HG03280 (cell line): ENCODE measurements at regions not wholly inside any gene's neighbourhood (a gene's known extent, or its start where the extent isn't known, plus 50 kb on each side); places are given as distances from the start of the nearest gene placed in this dataset.
"Not testable (repeated sequence)": the region's sequence is repeated elsewhere in the genome, so short reads cannot be mapped to it uniquely, and the experiment has no call there.

Source experiments
- ATAC-seq: cut with Tn5 transposase; IDR thresholded peaks from one replicate; pipeline ENCODE4 v1.9.1; 2021; ENCODE audit warnings: mild to moderate bottlenecking, moderate library complexity; ENCODE audit not compliant: unreplicated experiment

- ATAC-seq, result no peak
These were observed 398.8 kb upstream of the ATP10A start for GRCh38 chr15:26261966-26262365.

GRCh38 chr15:26261413-26261812, 398.3 kb upstream of the ATP10A start:
- no peak for ATAC-seq

GRCh38 chr15:26260517-26261133, 397.5 kb upstream of the ATP10A start:
- no peak for ATAC-seq

GRCh38 chr15:26259581-26259980, 396.5 kb upstream of the ATP10A start:
- no peak for ATAC-seq

- ATAC-seq, result not testable (repeated sequence)
These were observed 381.7 kb upstream of the ATP10A start for GRCh38 chr15:26244782-26245181.

- no peak for ATAC-seq
These were observed 380.3 kb upstream of the ATP10A start for GRCh38 chr15:26243382-26243781.

GRCh38 chr15:26242565-26243071, 379.5 kb upstream of the ATP10A start:
- ATAC-seq, result no peak

GRCh38 chr15:26235864-26236263, 372.7 kb upstream of the ATP10A start:
- no peak for ATAC-seq

- no peak for ATAC-seq
These were observed 372.0 kb upstream of the ATP10A start for GRCh38 chr15:26234976-26235767.

- ATAC-seq, result no peak
These were observed 369.6 kb upstream of the ATP10A start for GRCh38 chr15:26232691-26233090.

GRCh38 chr15:26231096-26231495, 368.0 kb upstream of the ATP10A start:
- no peak for ATAC-seq

- no peak for ATAC-seq
These were observed 361.1 kb upstream of the ATP10A start for GRCh38 chr15:26224266-26224665.

GRCh38 chr15:26223720-26224119, 360.6 kb upstream of the ATP10A start:
- ATAC-seq, result no peak

- ATAC-seq, result no peak
These were observed 359.7 kb upstream of the ATP10A start for GRCh38 chr15:26222781-26223180.

- not testable (repeated sequence) for ATAC-seq
These were observed 353.9 kb upstream of the ATP10A start for GRCh38 chr15:26217043-26217442.

GRCh38 chr15:26214290-26214689, 351.2 kb upstream of the ATP10A start:
- no peak for ATAC-seq

- no peak for ATAC-seq
These were observed 350.3 kb upstream of the ATP10A start for GRCh38 chr15:26213427-26213826.

GRCh38 chr15:26212109-26212508, 349.0 kb upstream of the ATP10A start:
- no peak for ATAC-seq

GRCh38 chr15:26210980-26211379, 347.9 kb upstream of the ATP10A start:
- ATAC-seq, result no peak

GRCh38 chr15:26201177-26201858, 338.2 kb upstream of the ATP10A start:
- ATAC-seq, result no peak

- ATAC-seq, result no peak
These were observed 337.3 kb upstream of the ATP10A start for GRCh38 chr15:26200427-26200826.

- ATAC-seq, result no peak
These were observed 334.6 kb upstream of the ATP10A start for GRCh38 chr15:26197719-26198118.
